HCT116 (cell line): ENCODE measurements at regions not wholly inside any gene's neighbourhood (a gene's known extent, or its start where the extent isn't known, plus 50 kb on each side); places are given as distances from the start of the nearest gene placed in this dataset.

Experiments used
- YY1 ChIP-seq: IDR thresholded peaks from 2 replicates; pipeline ENCODE4 v1.6.1; 2011; ENCODE audit warnings: low read length, low read depth, moderate library complexity, mild to moderate bottlenecking; ENCODE audit not compliant: insufficient replicate concordance; ENCODE audit errors: extremely low read depth
- TF ChIP-seq, protein P1 (sequence below), 3 experiments: fragments of 200-600 bp in 1 of 3; sonication (generic) in 1 of 3; IDR thresholded peaks in 2 of 3; conservative IDR thresholded peaks in 1 of 3; 2 replicates each; pipeline ENCODE4 v1.5.1; 2012 to 2017; ENCODE audit warnings: low read depth in 2 of 3, low read length in 2 of 3, antibody characterized with exemption in 1 of 3, borderline replicate concordance in 1 of 3, control low read depth in 1 of 3, mild to moderate bottlenecking in 1 of 3, mixed read lengths in 1 of 3, mixed run types in 1 of 3, moderate library complexity in 1 of 3; ENCODE audit not compliant: insufficient read depth in 1 of 3

DNA sequence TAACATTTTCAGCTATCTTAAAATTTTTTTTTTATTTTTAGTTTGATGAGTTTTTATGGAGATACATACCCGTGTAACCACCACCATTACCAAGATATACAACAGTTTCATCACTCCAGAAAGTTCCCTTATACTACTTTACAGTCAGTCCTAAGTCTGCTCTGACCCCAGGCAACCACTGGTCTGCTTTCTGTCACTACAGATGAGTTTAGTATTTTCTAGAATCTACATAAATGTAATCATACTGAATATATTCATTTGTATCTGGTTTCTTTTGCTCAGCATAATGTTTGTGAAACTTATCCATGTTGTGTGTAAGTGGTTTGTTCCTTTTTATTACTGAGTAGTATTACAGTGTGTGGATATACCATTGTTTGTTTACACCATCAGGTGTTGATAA is 127.8 kb downstream of the GAS1 start:
- TF ChIP-seq, protein P1, sequence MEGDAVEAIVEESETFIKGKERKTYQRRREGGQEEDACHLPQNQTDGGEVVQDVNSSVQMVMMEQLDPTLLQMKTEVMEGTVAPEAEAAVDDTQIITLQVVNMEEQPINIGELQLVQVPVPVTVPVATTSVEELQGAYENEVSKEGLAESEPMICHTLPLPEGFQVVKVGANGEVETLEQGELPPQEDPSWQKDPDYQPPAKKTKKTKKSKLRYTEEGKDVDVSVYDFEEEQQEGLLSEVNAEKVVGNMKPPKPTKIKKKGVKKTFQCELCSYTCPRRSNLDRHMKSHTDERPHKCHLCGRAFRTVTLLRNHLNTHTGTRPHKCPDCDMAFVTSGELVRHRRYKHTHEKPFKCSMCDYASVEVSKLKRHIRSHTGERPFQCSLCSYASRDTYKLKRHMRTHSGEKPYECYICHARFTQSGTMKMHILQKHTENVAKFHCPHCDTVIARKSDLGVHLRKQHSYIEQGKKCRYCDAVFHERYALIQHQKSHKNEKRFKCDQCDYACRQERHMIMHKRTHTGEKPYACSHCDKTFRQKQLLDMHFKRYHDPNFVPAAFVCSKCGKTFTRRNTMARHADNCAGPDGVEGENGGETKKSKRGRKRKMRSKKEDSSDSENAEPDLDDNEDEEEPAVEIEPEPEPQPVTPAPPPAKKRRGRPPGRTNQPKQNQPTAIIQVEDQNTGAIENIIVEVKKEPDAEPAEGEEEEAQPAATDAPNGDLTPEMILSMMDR (IDR thresholded peaks at IDR 0.05 in 2 of 3, conservative IDR thresholded peaks at IDR 0.05 in 1 of 3; ENCODE audit: borderline replicate concordance in 1 of 3, insufficient read depth in 1 of 3, low read depth in 2 of 3, low read length in 2 of 3): no peak
- no peak for TF ChIP-seq YY1
